ENCODE measurements at regions not wholly inside any gene's neighbourhood (a gene's known extent, or its start where the extent isn't known, plus 50 kb on each side); places are given as distances from the start of the nearest gene placed in this dataset.

GRCh38 chr2:16261071-16261470, 320.7 kb downstream of the MYCN start:
- no peak for DNase-seq (ENCODE audit: low read depth, low spot score)

GRCh38 chr2:16260041-16260830, 319.9 kb downstream of the MYCN start:
- DNase-seq (ENCODE audit: low read depth, low spot score) = no peak

- DNase-seq (ENCODE audit: low read depth, low spot score) = no peak
These were observed 318.7 kb downstream of the MYCN start for GRCh38 chr2:16259010-16259409.

- peak; percentile 29 for DNase-seq (ENCODE audit: low read depth, low spot score)
These were observed 318.0 kb downstream of the MYCN start for GRCh38 chr2:16258350-16258749.

GRCh38 chr2:16257322-16258028, 317.1 kb downstream of the MYCN start:
- peak; percentile 34 for DNase-seq (ENCODE audit: low read depth, low spot score)

GRCh38 chr2:16256601-16257321, 316.4 kb downstream of the MYCN start:
- DNase-seq (ENCODE audit: low read depth, low spot score) = no peak

GRCh38 chr2:16255120-16255519, 314.8 kb downstream of the MYCN start:
- no peak for DNase-seq (ENCODE audit: low read depth, low spot score)

- DNase-seq (ENCODE audit: low read depth, low spot score) = no peak
These were observed 314.1 kb downstream of the MYCN start for GRCh38 chr2:16254356-16254965.

- no peak for DNase-seq (ENCODE audit: low read depth, low spot score)
These were observed 312.9 kb downstream of the MYCN start for GRCh38 chr2:16253291-16253690.

GRCh38 chr2:16252891-16253290, 312.5 kb downstream of the MYCN start:
- DNase-seq (ENCODE audit: low read depth, low spot score) = no peak

- no peak for DNase-seq (ENCODE audit: low read depth, low spot score)
These were observed 311.9 kb downstream of the MYCN start for GRCh38 chr2:16252251-16252650.

- no peak for DNase-seq (ENCODE audit: low read depth, low spot score)
These were observed 311.3 kb downstream of the MYCN start for GRCh38 chr2:16251511-16252225.

GRCh38 chr2:16250886-16251285, 310.5 kb downstream of the MYCN start:
- DNase-seq (ENCODE audit: low read depth, low spot score) = peak; percentile 62

- DNase-seq (ENCODE audit: low read depth, low spot score) = no peak
These were observed 310.1 kb downstream of the MYCN start for GRCh38 chr2:16250466-16250865.

GRCh38 chr2:16250056-16250425, 309.7 kb downstream of the MYCN start:
- no peak for DNase-seq (ENCODE audit: low read depth, low spot score)

- peak; percentile 82 for DNase-seq (ENCODE audit: low read depth, low spot score)
These were observed 309.1 kb downstream of the MYCN start for GRCh38 chr2:16249246-16250055.

- DNase-seq (ENCODE audit: low read depth, low spot score) = no peak
These were observed 308.3 kb downstream of the MYCN start for GRCh38 chr2:16248571-16249105.

- peak; percentile 37 for DNase-seq (ENCODE audit: low read depth, low spot score)
These were observed 307.2 kb downstream of the MYCN start for GRCh38 chr2:16247326-16248122.

GRCh38 chr2:16246911-16247310, 306.6 kb downstream of the MYCN start:
- no peak for DNase-seq (ENCODE audit: low read depth, low spot score)

All from astrocyte of the hippocampus (primary cell).